H4 (cell line): ENCODE measurements at regions not wholly inside any gene's neighbourhood (a gene's known extent, or its start where the extent isn't known, plus 50 kb on each side); places are given as distances from the start of the nearest gene placed in this dataset.
"Not testable (repeated sequence)": the region's sequence is repeated elsewhere in the genome, so short reads cannot be mapped to it uniquely, and the experiment has no call there.

Experiments
- DNase-seq: peaks from one replicate; pipeline ENCODE4 v3.0.0-alpha.2; 2015; ENCODE audit warnings: low spot score

DNA sequence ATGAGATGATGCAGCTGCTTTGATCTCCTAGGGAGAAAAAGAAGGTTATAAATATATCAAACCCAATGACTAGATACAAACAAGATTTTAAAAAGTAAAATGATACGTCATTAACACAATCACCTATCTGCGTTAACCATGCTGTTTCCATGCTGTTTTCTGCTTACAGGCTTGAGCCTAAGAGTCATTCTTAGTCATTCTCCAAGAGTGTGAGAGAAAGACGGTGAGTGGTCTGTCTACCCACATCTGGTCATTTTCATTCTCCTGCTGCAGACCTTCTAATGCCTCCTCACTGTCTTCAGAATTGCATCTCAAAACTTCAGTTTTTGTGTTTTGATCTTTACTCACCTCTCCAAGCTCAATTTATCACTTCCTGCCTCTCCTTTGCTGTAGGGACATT lies 98.0 kb upstream of the ELMO1 start:
- DNase-seq, result no peak

DNA sequence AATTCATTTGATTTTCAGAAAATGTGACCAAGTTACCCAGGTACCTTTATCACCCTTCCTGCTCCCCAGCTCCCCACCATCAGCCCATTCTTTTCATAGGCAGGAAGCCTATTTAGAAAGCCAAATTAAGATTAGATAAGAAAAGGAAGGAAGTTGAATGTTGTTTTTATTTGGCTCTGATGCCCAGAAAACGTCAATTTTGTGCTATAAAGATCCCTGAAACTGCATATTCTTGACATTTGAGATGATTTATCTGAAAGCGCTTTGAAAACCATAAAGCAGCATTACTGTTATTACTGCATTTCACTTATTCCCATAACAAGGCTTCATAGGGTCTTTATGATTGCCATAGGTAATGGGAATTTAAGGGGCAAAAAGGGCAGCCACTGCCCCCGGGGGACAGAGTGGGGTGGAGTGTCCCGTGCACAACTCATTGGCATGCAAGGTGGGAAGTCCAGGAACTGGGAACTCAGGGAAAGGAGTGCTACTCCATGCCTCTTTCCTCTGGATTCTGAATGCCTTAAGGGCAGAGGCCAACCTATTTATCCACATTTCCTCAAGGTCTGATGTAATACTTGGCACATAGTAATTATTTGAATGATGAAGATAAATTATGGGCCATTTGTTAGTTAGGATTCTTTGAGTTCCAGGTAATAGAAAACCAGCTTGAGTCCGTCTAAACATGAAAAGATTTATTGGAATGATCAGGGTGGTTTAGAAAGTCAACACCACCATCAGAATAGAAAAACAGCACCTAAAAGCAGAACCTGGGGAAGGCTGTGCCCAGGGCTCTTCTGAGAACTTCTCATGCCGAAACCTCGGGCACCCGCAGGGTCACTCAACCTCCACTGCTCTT lies 100.6 kb upstream of the ELMO1 start:
- DNase-seq, result no peak

DNA sequence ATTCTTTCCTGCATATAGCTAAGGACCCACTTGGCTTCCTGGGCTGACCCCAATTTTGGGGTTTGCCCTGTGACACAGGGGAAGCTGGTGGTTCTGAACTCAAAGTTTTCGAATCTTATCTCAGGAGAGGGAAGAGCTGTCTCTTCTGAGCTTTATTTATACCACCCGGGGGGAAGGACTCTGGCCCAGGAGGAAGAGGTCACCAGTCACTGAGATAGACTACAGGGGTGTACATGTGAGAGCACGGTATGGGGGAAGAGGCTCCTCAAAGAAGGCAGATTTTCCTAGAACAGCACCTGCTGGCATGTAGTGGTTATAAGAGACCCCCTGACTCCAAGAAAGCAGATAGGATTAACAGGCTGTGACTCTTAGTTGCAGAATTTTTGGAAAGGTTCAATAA lies 101.8 kb upstream of the ELMO1 start:
- DNase-seq, result no peak

DNA sequence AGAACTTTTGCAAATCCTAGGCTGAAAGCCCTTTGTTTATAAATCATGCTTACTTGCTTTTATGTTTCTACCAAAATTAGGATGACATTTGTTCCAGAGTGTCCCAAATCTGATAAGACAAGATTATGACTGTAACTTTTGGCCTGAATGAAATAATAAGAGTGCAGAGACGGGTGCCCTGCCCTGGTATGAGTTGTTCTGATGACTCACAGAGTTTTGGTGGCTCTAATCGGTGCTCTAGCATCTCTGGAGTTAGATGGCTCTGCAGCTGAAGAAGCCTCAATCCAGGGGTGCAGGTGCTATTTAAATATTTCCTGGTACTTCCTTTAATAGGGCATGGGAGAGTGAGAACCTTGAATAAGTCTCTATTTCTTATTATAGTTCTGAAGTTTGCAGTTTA lies 102.2 kb upstream of the ELMO1 start:
- DNase-seq, result no peak

DNA sequence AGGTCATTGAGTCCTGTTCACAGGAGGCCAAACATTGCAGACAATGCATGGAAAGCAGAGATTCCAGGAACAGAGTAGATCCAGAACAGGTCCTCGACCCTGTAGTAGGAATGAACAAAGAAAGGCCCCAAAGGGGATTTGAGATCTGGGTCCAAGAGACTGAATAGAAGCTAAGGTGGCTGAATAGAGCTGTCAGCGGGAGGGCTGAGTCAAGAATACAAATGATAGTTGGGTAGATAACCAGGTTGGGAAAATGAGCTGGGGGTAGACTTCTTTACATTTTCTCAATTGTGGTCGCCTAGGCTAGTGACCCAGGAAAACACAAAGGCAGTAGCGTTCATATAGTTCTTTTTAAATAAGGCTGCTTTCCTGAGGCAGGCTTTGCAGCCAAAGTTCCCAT lies 103.4 kb upstream of the ELMO1 start:
- no peak for DNase-seq

DNA sequence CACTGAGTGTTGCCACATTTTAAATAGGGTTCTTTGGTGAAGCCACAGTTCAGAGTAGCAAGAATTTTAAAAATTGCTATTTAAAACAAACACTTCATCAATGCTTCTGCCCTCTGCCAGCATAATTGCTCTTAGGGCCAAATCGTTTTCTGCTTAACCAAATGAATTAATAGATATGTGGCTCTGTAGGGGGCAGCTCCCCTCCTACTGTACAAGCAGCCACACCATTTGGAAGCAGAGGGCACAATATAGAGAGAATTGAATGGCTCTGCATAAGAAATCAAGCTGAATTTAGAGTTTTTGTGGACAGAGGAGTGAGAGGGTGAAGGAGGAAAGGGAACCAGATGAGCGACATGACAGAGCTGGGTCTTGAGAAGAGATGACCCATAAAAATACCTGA lies 103.8 kb upstream of the ELMO1 start:
- DNase-seq, result not testable (repeated sequence)

DNA sequence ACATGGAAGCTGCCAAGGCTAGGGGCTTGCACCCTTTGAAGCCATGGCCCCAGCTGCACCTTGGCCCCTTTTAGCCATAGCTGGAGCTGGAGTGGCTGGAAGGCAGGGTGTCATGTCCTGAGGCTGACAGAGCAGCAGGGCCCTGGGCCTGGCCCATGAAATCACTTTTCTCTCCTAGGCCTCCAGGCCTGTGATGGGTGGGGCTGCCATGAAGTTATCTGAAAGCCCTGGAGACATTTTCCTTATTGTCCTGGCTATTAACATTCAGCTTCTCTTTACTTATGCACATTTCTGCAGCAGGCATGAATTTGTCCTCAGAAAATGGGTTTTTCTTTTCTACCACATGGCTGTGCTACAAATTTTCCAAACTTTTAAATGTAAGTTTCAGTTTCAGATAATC lies 106.9 kb upstream of the ELMO1 start:
- no peak for DNase-seq

DNA sequence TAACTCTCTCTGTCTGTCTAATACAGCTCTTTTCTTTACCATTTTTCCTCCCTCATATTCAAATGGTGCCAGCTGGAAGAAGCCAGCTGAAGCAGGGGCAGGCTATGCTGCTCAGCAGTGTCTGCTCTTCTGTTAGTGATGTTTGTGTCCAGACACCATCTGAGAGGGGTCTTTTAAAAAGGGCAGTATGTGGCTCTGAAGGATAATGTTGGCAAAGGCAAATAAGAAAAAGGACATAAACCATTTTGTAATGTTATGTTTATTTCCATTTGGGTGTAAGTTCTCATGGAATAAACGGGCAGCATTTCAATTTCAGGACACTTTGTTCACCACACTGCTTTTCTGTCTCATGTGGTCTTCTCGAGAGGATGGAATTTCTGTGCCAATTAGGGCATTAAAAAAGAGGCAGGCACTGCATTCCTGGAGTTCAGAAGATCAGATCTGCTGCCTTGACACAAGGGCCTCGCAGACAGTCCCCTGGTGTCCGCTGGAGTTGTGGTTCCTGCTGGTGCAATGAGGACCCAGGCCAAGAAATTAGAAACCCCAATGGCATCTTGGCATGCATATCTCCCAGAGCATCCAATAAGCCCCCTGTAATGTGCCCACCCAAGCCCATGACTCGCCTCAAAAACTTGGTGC lies 109.0 kb upstream of the ELMO1 start:
- no peak for DNase-seq

DNA sequence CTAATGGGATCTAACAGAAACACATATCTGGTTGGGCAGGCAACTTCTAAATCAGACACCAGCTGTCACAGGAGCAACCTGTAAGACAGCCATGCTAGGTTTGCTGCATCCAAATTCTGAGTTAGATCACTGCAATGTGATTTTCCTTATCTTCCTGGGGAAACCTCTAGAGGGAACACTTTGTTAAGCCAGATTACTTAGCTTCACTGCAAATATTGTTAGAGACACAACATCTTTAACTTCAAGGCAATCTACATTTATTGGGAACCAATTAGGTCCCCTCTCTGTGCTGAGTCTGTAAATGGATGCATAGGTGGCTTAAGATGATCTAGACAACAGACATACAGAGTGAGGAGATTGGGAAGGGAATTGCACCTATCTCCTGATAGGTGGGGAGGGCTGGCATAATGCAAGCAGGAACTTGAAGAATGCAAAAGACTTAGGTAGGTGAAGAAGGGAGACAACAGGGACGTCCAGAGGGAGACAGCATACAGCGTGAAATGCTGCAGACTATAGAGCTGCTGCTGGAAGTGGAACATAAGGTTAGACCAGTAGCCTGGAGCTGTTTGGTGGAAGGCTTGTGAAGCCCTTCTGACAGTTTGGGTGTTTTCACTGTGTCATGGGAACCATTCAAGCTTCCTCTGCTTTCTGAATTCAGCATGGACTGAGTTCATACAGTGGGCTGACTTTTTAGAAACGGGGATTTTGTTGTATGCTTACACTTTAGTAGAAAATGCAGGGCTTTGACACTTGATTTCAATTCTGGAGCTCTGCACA lies 109.8 kb upstream of the ELMO1 start:
- DNase-seq, result no peak

DNA sequence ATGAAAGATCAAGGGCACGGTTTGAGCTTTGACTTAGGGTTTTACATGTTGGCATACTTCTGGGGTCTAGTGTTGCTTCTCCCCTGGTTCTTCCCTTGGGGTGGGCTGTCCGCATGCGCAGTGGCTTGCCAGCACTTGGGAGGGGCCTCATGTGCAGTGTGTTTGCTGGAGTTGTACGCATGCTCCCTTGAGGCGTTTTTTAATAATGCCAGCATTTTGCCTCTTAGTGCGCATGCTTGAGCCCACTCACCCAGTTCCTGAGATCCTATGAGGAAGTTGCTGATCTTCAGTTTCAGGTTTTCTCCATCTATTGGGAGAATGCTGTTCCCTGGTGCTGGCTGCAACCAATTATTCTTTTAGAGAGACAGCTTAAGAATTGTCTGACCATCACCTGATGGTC lies 113.4 kb upstream of the GPR141 start:
- DNase-seq, result peak; percentile 69

DNA sequence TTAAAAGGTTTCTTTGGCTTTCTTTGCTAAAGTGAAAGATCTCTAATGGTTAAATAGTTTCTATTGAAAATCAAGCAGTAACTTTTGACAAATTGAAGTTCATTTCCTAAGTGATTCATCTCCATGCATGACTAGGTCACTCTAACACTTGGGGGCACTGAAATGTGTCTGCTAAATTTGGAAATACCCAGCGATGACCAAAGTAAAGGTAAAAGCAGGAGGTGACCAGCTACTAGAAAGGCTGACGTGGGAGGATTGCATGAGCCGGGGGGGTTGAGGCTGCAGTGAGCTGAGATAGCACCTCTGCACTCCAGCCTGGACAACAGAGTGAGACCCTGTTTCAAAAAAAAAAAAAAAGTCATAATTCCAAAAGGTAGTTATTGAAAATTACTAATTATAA lies 111.8 kb upstream of the GPR141 start:
- DNase-seq, result no peak

DNA sequence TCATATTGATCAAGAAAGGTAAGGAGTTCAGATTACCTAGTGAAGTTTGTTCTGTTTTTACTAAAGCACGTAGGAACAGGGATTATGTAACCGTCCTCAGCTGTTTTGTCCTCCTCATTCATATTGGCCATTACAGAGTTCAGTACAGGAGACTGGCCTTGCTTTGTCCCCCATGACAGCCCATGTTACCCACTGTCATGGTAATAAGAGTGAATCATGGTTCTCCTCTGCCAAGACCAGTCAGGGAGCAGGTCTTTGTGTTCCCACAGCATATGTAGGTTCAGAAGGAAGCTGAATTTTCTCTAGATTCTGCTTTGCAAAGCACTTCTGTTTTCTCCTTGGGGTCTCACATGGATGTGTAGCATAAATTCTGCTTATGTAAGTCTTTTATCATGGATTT lies 106.2 kb upstream of the GPR141 start:
- DNase-seq, result no peak

DNA sequence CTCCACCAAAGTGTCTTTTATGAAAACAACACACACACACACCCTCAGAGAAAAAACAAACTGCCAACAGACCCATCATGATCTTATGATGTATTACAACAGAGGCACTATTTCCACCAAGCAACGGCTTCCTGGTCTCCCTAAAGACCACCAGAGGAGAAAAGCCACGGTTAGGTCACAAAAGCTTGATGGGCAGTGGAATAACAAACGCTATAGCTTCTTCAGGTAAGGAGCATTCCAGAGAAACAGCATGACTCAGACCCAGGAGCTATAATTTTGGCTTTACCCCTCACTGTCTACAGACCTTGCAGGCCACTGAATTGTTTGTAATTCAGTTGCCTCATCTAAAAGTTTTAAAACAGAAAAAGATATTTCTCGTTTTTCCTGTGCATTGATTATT lies 105.7 kb upstream of the GPR141 start:
- DNase-seq, result no peak

DNA sequence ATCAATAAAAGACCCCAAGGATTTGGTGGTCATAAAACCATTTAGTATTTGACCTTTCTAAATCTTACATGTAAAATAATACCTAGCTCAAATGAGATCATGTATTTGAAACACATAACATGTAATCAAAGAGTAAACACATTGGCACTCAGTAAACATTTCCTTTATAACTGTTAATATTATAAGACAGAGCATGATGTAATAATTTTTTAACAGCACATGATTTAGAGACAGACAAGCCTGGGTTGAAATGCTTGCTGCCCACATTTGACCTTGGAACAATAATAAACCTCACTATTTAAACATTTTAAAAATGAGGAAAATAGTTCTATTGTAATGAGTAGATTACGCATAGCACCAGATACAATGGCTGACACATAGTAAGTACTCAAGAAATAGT lies 105.2 kb upstream of the GPR141 start:
- no peak for DNase-seq

DNA sequence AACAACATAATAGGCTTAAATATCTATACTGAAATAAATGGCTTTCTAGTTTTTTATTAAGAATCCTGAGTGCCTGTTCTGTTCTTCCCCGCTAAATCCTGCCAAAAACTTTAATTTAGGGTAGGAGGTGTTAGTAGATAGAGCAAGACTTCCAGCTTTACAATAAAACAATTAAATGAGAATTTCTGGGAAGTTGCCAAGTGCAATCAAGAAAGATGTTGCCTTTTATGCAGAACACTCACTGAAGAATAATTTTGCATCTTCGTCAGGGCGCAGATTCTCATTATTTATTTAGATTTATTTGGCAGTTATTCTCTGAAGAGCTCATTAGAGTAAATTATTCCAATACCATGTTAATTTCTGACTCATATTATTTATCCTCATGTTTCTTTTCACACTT lies 103.2 kb upstream of the GPR141 start:
- DNase-seq, result no peak

DNA sequence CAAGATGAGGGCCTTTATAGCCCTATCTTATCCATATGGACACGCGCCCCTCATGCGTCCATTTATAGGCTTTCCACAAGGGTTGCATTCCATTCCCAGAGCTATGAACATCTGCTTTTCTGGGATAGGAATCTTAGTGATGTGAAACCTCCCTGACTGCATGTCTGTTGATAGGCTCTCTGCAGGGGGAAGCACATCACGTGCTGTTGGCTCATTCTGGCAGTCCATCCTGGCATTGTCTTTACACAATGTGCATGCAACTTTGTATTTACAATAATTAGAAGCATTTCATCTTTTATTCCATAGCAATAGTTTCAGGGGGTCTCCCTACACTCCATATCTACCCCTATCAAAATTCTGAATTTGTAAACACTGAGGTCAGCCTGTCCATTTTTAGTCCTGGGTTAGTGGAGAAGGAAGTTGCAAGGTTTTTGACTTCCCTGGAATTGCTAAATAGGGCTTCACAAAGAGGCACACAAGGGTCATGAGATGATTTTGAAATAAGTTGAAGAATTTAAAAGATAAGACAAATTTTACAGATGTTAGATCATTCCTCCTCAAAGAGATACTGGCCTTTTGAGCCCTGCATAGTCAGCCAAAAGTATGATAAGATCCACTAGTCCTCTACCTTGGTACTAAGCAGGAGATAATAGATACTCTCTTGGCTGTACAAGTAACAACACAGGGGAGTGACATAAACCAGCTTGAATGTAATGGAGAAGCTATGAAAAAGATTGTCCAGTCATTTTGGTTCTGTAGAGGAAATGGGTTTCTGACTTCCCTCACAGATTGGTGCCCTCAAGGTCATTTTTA lies 98.7 kb upstream of the GPR141 start:
- DNase-seq, result not testable (repeated sequence)

DNA sequence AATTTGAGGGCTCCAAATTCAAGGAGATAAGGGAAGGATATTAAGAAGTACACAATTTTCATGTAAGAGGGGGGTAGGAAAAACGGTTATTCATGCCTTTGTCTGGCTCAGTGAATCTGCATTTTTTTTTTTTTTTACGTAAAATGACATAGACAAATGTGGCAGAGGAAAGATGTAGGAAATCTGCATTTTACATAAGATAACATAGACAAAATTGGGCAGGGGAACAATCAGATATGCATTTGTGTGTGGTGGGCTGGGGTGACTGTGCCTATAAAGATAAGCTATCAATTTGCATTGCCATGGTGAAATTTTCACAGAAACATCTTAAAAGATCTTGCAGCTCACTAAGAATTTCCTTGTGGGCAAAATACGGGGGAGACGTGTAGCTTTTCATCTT lies 92.7 kb upstream of the GPR141 start:
- no peak for DNase-seq

DNA sequence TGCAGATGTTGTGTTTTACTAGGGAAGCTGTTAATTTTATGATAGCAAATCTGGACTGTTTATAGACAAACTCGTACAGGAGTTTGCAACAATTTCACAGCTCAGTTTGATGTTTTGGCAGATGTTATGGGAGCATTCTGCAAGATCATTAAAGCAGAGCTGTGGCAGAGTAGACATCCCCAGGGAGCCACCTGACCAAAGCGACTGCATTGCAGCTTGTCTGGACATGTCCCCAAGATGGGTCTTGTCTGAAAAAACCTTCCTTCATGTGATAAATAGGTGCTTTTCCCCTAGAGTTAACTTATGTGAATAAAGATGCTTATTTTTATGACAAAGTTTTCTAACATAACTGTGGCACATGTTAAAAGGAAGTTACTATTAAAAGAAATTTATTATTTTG lies 91.2 kb upstream of the GPR141 start:
- no peak for DNase-seq

DNA sequence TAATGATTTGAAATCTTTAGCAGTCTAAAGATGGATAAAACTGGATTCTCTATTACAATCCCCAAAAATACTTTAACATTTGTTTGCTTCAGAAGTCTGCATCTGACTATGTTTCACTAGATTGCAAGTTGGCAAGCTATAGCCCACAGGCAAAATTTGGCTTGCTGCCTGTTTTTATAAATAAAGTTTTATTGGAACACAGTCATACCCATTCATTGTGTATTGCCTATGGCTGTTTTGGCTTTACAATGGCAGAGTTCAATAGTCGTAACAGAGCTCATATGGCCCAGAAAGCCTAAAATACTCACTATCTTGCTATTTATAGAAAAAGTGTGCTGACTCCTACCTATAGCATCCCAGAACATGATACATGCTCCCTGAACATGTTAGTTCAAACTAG lies 89.0 kb upstream of the GPR141 start:
- DNase-seq, result no peak

DNA sequence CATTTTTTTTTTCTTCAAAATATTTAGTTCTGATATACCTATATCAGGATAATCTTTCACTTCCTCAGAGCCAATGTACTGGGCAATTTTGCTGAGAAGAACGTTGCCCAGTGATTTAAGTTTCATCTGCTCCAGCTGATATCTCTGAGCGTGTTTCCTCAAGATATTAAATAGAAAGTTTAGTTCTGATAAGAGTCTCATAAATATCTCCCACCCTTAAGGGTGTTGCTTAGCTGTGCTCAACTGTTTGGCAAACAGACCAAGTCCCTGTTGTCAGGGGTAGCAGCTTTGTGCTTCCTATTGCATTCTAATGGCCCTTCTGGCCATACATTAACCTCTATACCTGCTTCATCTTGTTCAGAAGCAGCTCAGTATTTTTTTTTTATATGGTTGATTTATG lies 84.7 kb upstream of the GPR141 start:
- DNase-seq, result no peak

DNA sequence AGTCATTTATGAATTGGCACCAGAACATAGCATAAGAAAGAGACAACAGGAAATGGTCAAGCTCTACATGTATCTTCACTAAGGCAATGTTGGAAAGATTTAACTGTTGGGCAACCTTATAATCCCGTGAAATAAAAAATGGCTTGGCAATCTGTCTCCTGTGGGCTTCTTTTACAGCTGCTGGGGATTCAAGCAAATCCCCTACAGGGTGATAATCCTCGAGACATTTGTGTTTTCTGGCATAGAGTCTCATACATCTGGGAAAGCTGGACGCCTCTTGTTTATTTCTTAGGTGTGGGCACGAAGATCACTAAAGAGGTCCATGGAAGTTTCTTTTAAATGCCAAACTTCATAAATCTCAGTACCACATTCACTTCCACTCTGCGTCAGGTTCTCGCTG lies 82.2 kb upstream of the GPR141 start:
- DNase-seq, result no peak

DNA sequence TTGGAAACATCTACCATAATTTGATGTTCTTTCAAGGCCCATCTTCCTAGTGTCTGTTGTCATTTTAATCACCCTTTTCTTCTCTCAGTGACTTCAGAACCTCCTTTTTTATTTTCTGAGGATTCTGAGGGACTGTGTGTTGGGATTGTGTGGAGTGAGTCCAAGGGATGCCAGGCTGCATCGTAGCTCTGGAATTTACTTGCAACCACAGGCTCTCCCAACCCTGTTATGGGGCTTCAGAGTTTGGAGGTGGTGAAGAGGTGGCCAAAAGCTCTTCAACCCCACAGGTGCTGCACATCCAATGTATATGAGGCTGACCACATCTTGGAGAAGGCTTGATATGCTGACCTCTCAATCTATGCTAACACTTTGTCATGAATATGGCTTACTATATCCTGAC lies 79.5 kb upstream of the GPR141 start:
- no peak for DNase-seq
